ENCODE measurements at regions not wholly inside any gene's neighbourhood (a gene's known extent, or its start where the extent isn't known, plus 50 kb on each side); places are given as distances from the start of the nearest gene placed in this dataset.

DNA sequence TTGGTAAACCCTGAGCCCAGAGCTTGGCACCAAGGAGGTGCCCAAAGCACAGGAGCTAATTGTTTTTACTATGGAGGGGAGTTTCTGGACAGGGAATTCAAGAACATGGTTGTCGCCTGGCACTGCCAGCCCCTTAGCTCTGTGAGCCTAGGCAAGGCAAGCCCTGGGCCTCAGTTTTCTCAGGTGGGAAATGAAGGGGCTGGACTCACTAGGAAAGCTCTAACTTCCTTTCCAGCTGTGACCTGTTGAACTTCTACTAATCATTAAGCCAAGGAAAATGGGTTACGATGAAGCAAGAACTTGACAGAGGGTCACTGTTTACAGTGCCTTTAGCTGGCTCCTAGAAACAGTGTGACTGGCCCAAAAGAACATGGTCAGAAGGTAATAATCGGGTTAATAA lies 277.2 kb downstream of the SHQ1 start:
- no peak for FAIRE-seq

DNA sequence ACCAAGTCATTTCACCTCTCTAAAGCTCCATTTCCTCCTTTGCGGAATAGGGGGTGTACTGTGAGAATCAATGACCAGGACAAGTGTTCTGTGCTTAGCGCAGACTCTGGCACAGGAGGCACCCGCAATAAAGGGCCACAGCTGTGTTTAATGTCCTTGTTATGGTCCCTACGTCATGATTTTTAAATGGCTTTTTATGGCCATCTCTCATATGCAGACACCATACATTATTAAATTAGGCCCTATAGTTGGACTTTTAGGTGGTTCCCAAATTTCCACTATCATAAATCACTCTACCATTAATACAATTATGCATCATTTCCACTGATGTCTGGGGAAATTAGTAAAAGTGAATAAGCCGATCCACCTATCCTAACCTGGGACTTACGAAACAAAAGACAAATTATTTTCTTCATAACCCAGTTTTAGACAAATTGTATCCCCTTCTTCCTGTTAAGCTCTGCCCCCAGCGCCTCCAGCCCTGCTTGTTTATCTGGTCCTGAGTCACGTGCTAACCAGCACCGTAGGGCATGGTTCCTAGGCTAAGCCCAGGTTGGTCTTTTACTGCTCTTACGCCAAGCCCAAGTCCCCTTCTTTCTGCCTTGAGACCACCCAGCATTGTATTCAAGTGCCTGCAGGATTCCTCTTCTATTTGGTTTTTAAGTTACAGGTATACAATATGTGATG lies 278.3 kb downstream of the SHQ1 start:
- FAIRE-seq (no peak), DNase-seq (ENCODE audit: insufficient read length, low spot score) (no peak)

More for the DNA sequence above, 277.2 kb downstream of the SHQ1 start:
- DNase-seq (ENCODE audit: insufficient read length, low spot score), result no peak

DNA sequence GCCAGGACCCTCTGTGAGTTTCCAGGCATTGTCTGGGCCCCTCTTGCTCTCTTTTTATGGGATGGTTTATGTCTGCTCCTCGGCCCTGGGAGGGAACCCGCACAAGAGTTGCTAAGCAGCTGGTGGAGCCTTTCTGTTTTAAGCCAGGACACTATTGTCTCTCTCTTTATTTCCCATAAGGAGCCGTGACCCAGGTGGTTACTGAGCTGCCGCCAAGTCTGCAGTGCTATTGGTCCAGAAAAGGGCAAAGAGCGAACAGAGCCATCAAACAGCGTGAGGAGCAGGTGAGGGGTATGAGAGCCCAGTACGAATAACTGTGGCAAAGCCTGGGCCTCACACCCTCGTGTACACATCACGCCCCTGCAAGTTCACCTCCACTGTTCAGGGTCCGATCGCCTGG lies 280.2 kb downstream of the SHQ1 start:
- FAIRE-seq (no peak), DNase-seq (ENCODE audit: insufficient read length, low spot score) (no peak)

DNA sequence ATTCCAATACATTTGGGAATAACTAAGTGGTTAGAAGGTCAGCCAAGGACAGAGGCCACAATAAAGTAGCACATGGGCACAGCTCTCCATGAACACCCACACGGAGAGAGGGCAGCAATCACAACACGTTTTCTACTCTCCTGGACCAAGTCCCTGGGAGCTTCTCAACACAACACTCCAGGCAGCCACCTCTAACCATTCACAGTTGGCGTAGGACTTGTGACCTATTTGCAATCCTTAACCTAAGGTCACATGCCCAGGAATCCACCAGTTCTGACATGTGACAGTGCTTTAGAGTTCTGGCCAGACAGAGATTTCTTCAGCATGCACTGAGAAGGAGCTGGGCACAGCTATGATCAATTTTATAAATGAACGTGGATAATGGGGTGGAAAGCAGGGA lies 280.8 kb downstream of the SHQ1 start:
- FAIRE-seq (no peak), DNase-seq (ENCODE audit: insufficient read length, low spot score) (no peak)

GRCh38 chr3:72565593-72565992 lies 282.7 kb downstream of the SHQ1 start:
- DNase-seq (ENCODE audit: insufficient read length, low spot score) (no peak), FAIRE-seq (no peak)

DNA sequence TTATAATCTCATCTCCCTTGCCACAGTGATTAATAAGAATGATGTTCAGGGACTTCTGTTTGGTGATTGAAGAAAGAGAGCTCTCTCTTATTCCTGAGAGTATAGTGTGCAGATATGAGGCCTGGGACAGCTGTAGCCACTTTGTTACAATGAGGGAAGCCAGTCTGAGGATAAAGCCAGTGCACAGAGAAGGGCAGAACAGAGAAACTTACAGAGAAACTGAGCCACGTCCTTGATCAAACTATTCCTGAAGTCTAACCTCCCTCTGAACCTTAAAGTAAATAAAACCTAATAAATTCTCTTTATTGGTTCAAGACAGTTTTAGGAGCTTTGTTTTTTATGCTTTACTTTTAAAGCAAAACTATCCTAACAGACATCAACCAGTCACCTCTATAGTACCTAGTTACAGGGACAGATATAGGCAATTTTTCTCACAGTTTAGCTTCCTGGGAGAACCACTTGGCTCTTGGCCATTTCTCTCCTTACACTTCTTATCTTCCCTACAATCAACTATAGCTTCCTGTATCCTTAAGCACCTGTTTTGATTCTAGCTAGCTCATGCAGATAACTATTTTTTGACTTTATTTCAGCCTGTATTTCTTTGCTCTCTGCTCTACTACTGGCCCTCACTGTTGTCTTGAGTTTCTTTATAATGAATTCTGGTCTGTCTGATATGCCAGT lies 284.4 kb downstream of the SHQ1 start:
- FAIRE-seq (no peak), DNase-seq (ENCODE audit: insufficient read length, low spot score) (no peak)

DNA sequence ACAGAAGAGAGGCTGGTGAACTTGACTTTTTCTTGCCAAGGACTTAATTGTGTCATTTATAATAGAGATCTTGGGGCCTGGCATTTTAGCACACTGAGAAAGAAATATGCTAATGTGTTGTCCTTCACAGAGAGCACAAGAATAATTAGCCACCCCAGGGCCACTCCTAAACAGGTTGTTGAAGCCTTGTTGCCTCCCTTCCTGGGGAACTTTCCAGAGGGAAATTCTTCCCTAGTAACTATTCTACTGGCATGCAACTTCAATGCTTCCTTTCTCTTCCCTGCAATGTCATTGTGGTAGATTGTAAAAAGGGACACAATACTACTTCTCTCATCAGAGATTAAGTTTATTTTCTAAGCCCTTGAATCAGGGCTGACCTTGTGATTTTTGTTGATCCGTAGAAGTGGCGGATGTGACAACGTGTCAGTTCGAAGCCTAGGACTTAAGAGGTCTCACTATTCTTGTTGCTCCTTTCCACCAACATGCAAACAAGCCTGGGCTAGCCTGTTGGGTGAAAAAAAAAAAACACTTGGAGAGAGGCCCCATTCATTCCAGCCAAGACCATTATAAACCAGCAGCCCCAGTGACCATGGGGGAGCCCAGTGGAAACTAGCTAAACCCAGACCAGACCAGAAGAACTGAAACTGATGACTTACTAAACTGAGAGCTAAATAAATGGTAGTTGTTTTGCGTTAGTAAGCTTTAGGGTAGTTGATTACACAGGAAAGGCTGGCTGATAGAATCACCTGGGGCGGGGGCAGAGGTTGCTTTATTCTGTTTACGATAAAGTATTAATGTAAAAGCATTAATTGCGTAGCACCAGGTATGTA lies 287.2 kb downstream of the SHQ1 start:
- no peak for DNase-seq (ENCODE audit: insufficient read length, low spot score)
- FAIRE-seq, result no peak

GRCh38 chr3:72559385-72559784 lies 288.9 kb downstream of the SHQ1 start:
- no peak for FAIRE-seq
- no peak for DNase-seq (ENCODE audit: insufficient read length, low spot score)

DNA sequence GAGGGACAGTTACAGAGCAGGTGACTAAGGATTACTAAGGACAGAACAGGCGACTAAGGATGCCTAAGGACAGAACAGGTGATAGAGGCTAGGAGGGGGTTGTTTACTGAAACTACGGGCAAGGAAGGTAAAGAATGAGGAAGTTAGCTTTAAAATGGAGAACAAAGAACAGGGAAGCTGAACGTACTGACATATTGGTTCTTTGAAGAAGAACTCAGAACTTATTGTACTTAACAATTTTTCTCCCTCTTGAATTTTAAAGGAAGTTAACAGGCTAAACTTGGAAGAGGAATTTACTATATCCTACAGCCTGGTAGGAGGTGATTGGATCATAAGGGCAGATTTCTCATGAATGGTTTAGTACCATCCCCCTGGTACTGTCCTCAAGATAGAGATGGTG lies 290.2 kb downstream of the SHQ1 start:
- FAIRE-seq, result peak; percentile 28
- DNase-seq (ENCODE audit: insufficient read length, low spot score), result no peak

DNA sequence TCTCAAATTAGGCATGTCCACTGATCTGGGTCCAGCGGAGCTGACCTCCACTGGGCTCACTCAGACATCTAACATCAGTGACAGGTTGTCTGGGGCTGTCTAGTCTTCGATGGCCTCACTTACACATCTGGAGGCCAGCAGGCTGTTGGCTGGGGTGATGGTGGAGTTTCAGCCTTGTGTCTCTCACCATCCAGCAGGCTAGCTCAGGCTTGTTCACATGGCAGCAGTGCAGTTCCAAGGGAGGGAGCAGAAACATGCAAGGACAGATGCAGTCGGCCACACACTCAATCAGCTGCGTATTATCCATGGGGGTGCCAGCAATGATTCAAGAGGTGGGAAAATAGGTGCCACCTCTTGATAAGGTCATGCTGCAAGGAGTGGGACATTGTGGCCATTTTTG lies 292.5 kb downstream of the SHQ1 start:
- DNase-seq (ENCODE audit: insufficient read length, low spot score) (no peak), FAIRE-seq (no peak)

- DNase-seq (ENCODE audit: insufficient read length, low spot score) (no peak), FAIRE-seq (no peak)
These were observed 293.6 kb downstream of the SHQ1 start for GRCh38 chr3:72554689-72555088.

DNA sequence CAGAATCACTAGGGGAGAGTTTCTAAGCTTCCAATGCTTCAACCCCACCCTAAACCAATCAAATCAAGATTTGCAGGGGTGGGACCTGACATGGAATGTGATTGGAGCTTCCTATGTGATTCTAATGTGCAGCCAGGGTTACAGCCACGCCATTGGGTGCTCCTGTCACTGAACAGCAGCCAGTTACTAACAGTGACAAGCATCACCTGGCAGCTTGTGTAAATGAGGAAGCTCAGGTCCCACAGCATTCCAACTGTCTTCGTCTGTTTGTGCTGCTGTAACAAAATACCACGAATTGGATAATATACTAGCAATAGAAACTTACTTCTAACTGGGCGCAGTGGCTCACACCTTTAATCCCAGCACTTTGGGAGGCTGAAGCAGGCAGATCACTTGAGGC lies 294.9 kb downstream of the SHQ1 start:
- DNase-seq (ENCODE audit: insufficient read length, low spot score) (no peak), FAIRE-seq (no peak)

GRCh38 chr3:72550582-72551262 lies 297.5 kb downstream of the SHQ1 start:
- no peak for FAIRE-seq
- DNase-seq (ENCODE audit: insufficient read length, low spot score), result no peak

GRCh38 chr3:72549761-72550581 lies 298.3 kb downstream of the SHQ1 start:
- DNase-seq (ENCODE audit: insufficient read length, low spot score), result no peak
- FAIRE-seq, result peak; percentile 65

DNA sequence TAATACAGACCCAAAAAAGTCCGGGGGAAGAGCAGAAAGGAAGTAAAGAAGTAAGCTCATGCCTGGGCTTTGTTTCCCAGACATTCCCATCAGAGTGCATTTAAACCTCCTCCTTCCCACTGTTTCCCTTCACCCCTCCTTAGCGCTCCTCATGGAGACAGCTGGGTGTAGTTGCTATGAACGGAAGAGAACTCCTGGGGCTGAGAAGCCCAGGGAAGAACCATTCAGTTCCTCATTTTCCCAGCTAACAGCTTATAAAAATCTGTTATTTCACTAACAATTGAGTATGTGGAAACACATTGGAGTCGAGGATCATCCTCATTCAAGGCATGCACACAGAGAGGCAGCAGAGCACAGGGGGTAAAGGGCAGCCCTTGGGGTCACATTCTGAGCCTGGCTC lies 299.3 kb downstream of the SHQ1 start:
- no peak for DNase-seq (ENCODE audit: insufficient read length, low spot score)
- no peak for FAIRE-seq

DNA sequence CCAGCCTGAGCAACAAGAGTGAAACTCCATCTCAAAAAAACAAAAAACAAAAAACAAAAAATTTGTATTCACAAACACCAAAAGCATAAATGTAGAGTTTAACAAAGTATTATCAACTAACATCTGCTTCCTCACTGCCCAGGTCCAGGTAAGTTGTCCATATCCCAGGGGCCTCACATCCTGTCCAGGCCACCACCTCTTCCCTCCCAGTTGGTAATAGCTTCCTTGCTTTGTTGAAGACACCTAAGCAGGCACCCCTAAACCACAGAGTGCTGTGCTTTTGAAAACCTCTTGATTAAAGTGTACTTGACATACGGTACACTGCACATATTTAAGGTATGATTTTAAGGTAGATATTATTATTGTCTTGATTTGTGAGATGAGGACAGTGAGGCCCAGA lies 299.8 kb downstream of the SHQ1 start:
- FAIRE-seq (no peak), DNase-seq (ENCODE audit: insufficient read length, low spot score) (no peak)

DNA sequence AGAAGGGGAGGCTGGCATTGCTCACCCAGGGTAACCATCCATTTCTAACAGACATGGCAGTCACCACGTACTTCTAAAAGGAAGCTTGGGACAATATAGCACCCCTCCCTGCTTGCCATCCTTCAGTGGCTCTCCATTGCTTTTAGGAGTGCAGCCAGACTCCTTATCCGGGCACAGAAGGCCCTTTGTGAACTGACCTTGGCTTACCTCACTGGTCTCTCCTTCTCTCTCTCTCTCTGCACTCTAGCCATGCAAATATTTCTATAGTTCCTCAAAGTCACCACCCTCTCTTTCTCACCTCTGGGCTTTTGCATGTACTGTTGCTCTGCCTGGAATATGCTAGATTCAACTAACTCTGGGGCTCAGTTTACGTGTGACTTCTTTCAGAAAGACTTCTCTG lies 301.1 kb downstream of the SHQ1 start:
- DNase-seq (ENCODE audit: insufficient read length, low spot score) (no peak), FAIRE-seq (no peak)

GRCh38 chr3:72544239-72544638 lies 304.0 kb downstream of the SHQ1 start:
- DNase-seq (ENCODE audit: insufficient read length, low spot score), result no peak
- no peak for FAIRE-seq

- DNase-seq (ENCODE audit: insufficient read length, low spot score), result no peak
- no peak for FAIRE-seq
These were observed 305.0 kb downstream of the SHQ1 start for GRCh38 chr3:72543246-72543645.

DNA sequence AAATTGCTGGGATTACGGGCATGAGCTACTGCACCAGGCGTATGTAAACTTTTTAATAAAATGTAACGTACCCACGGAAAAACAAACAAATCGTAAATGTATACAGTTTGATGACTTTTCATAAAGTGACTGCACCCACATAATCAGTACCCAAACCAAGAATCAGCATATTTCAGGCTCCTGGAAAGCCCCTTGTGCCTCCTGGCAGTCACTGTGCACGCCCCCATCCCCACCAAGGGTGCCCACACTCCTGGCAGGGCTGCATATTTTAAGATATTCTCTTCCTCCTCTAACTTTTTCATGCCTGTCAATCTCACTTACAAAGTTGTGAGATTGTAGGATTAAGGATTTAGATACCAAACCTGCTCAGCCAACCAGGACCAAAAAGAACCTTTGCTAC lies 305.5 kb downstream of the SHQ1 start:
- DNase-seq (ENCODE audit: insufficient read length, low spot score) (no peak), FAIRE-seq (no peak)

Measured in HTR-8/SVneo (cell line).